Trophoblast cell (in vitro differentiated cells and primary cell): ENCODE measurements at regions not wholly inside any gene's neighbourhood (a gene's known extent, or its start where the extent isn't known, plus 50 kb on each side); places are given as distances from the start of the nearest gene placed in this dataset.

Experiments used
- DNase-seq, 2 donors: peaks; one replicate each; pipeline ENCODE4 v3.0.0-alpha.2; 2016
- H2AFZ ChIP-seq: 2 replicates; pipeline ENCODE4 v1.6.1; 2013; ENCODE audit warnings: low read length, moderate library complexity, mild to moderate bottlenecking; ENCODE audit not compliant: insufficient read depth, poor library complexity
- H2AK5ac ChIP-seq: 2 replicates; pipeline ENCODE4 v1.6.1; 2013; ENCODE audit warnings: mild to moderate bottlenecking, low read length
- H2BK120ac ChIP-seq: 2 replicates; pipeline ENCODE4 v1.6.1; 2013; ENCODE audit warnings: low read length, mild to moderate bottlenecking, moderate library complexity; ENCODE audit not compliant: insufficient read depth, poor library complexity
- H2BK12ac ChIP-seq: 2 replicates; pipeline ENCODE4 v1.6.1; 2013; ENCODE audit warnings: mild to moderate bottlenecking, low read length, moderate library complexity
- H2BK5ac ChIP-seq: 2 replicates; pipeline ENCODE4 v1.6.1; 2013; ENCODE audit warnings: low read length, low read depth, moderate library complexity, mild to moderate bottlenecking; ENCODE audit not compliant: poor library complexity
- H3K14ac ChIP-seq: 2 replicates; pipeline ENCODE4 v1.6.1; 2013; ENCODE audit warnings: mild to moderate bottlenecking, low read length
- H3K18ac ChIP-seq: 2 replicates; pipeline ENCODE4 v1.6.1; 2013; ENCODE audit warnings: mild to moderate bottlenecking, low read length
- H3K23ac ChIP-seq: 2 replicates; pipeline ENCODE4 v1.6.1; 2013; ENCODE audit warnings: low read length
- H3K27ac ChIP-seq: 2 replicates; pipeline ENCODE4 v1.5.1; 2013; ENCODE audit warnings: low read depth, mild to moderate bottlenecking, inconsistent platforms, low read length, moderate library complexity
- H3K27me3 ChIP-seq: 2 replicates; pipeline ENCODE4 v1.6.1; 2013; ENCODE audit warnings: inconsistent platforms, mild to moderate bottlenecking, low read length, moderate library complexity; ENCODE audit not compliant: insufficient read depth
- H3K36me3 ChIP-seq, 2 experiments: 1 replicate in 1 of 2; 2 replicates in 1 of 2; pipeline ENCODE4 v1.6.1; 2013; ENCODE audit warnings: low read length in 2 of 2, mild to moderate bottlenecking in 2 of 2, moderate library complexity in 1 of 2; ENCODE audit not compliant: insufficient read depth in 2 of 2, control insufficient read depth in 1 of 2
- H3K4ac ChIP-seq: 2 replicates; pipeline ENCODE4 v1.6.1; 2013; ENCODE audit warnings: low read depth, mild to moderate bottlenecking, low read length, moderate library complexity
- H3K4me1 ChIP-seq, 2 experiments: 1 replicate in 1 of 2; 2 replicates in 1 of 2; pipeline ENCODE4 v1.6.1; 2013; ENCODE audit warnings: low read length in 2 of 2, mild to moderate bottlenecking in 2 of 2, moderate library complexity in 1 of 2; ENCODE audit not compliant: insufficient read depth in 2 of 2, control insufficient read depth in 1 of 2
- H3K4me2 ChIP-seq: 2 replicates; pipeline ENCODE4 v1.6.1; 2013; ENCODE audit warnings: inconsistent platforms, mild to moderate bottlenecking, low read length, moderate library complexity
- H3K4me3 ChIP-seq: 2 replicates; pipeline ENCODE4 v1.5.1; 2013; ENCODE audit warnings: mild to moderate bottlenecking, low read depth, low read length, inconsistent platforms
- H3K79me1 ChIP-seq: one replicate; pipeline ENCODE4 v1.6.1; 2013; ENCODE audit warnings: low read length
- H3K79me2 ChIP-seq: 2 replicates; pipeline ENCODE4 v1.6.1; 2013; ENCODE audit warnings: low read length, mild to moderate bottlenecking; ENCODE audit not compliant: control insufficient read depth, insufficient read depth, poor library complexity
- H3K9ac ChIP-seq: 2 replicates; pipeline ENCODE4 v1.6.1; 2013; ENCODE audit warnings: mild to moderate bottlenecking, low read length
- H3K9me3 ChIP-seq: 2 replicates; pipeline ENCODE4 v1.6.1; 2013; ENCODE audit warnings: low read depth, mild to moderate bottlenecking, control low read depth, inconsistent platforms, low read length; ENCODE audit not compliant: insufficient read depth
- H4K12ac ChIP-seq: 2 replicates; pipeline ENCODE4 v1.6.1; 2013; ENCODE audit warnings: low read depth, mild to moderate bottlenecking, low read length, moderate library complexity
- H4K8ac ChIP-seq: 2 replicates; pipeline ENCODE4 v1.6.1; 2013; ENCODE audit warnings: low read depth, mild to moderate bottlenecking, low read length, moderate library complexity
- H4K91ac ChIP-seq: one replicate; pipeline ENCODE4 v1.6.1; 2013; ENCODE audit warnings: low read depth, mild to moderate bottlenecking, low read length, moderate library complexity
- WGBS: extraction: QIAGEN DNeasy Blood & Tissue Kit; methylation state at CpG from one replicate; pipeline ENCODE4 v1.1.7; 2013; ENCODE audit warnings: missing lambda C conversion rate; ENCODE audit not compliant: insufficient read length, insufficient coverage; ENCODE audit errors: extremely low coverage; 5-methylcytosine and 5-hydroxymethylcytosine counted together

GRCh38 chrX:116009346-116009745, 161.2 kb upstream of the AGTR2 start:
- H3K23ac ChIP-seq, result no peak overlapping the region
- H3K9ac ChIP-seq, result no peak overlapping the region
- H3K27ac ChIP-seq, result peak overlapping the region; percentile 78
- H4K91ac ChIP-seq, result no peak overlapping the region
- H3K4me2 ChIP-seq, result no peak overlapping the region
- DNase-seq, result no peak
- no peaks in the 10 kb centered on the region for H3K27me3 ChIP-seq
- H4K8ac ChIP-seq, result no peak overlapping the region
- no peak overlapping the region for H2BK5ac ChIP-seq
- H2AFZ ChIP-seq, result no peak overlapping the region
- peaks cover 0 to 3% of the 10 kb centered on the region in 2 experiments for H3K4me1 ChIP-seq
- no CpG with 5 or more reads among the region's 1 CpG for WGBS
- no peak overlapping the region for H2BK12ac ChIP-seq
- no peak overlapping the region for H2AK5ac ChIP-seq
- no peaks in the 10 kb centered on the region for H3K9me3 ChIP-seq
- no peaks in the 10 kb centered on the region for H3K36me3 ChIP-seq
- no peak overlapping the region for H4K12ac ChIP-seq
- H2BK120ac ChIP-seq, result no peak overlapping the region
- no peak overlapping the region for H3K18ac ChIP-seq
- no peak overlapping the region for H3K4ac ChIP-seq
- peaks cover 2% of the 10 kb centered on the region for H3K79me1 ChIP-seq
- no peaks in the 10 kb centered on the region for H3K79me2 ChIP-seq
- H3K14ac ChIP-seq, result no peak overlapping the region
- no peak overlapping the region for H3K4me3 ChIP-seq

GRCh38 chrX:116009861-116010710, 160.5 kb upstream of the AGTR2 start:
- H3K9ac ChIP-seq, result no peak overlapping the region
- WGBS, result no CpG with 5 or more reads among the region's 8 CpGs

GRCh38 chrX:116010939-116011338, 159.6 kb upstream of the AGTR2 start:
- peak overlapping the region; percentile 65 for H3K14ac ChIP-seq
- DNase-seq, result no peak
- peak overlapping the region; percentile 78 for H3K27ac ChIP-seq
- no peak overlapping the region for H4K12ac ChIP-seq
- H3K23ac ChIP-seq, result no peak overlapping the region
- no CpG with 5 or more reads among the region's 5 CpGs for WGBS
- H2AK5ac ChIP-seq, result no peak overlapping the region
- no peaks in the 10 kb centered on the region for H3K9me3 ChIP-seq
- no peak overlapping the region for H2AFZ ChIP-seq
- H2BK12ac ChIP-seq, result peak overlapping the region; percentile 44
- H3K4ac ChIP-seq, result no peak overlapping the region
- H4K91ac ChIP-seq, result peak overlapping the region; percentile 84
- H3K9ac ChIP-seq, result no peak overlapping the region
- no peaks in the 10 kb centered on the region for H3K27me3 ChIP-seq
- H3K4me2 ChIP-seq, result no peak overlapping the region
- no peak overlapping the region for H3K4me3 ChIP-seq
- H3K36me3 ChIP-seq, result no peaks in the 10 kb centered on the region
- H2BK5ac ChIP-seq, result peak overlapping the region; percentile 82
- peaks cover 2% of the 10 kb centered on the region for H3K79me1 ChIP-seq
- H3K4me1 ChIP-seq, result peaks cover 0 to 3% of the 10 kb centered on the region in 2 experiments
- H3K79me2 ChIP-seq, result no peaks in the 10 kb centered on the region
- H4K8ac ChIP-seq, result peak overlapping the region; percentile 58
- H2BK120ac ChIP-seq, result peak overlapping the region; percentile 77
- H3K18ac ChIP-seq, result no peak overlapping the region

More at GRCh38 chrX:116009861-116010710, 160.5 kb upstream of the AGTR2 start:
- Histone ChIP-seq H3K4me2 (peak overlapping the region; percentile 53), H2BK12ac (no peak overlapping the region), H4K12ac (no peak overlapping the region), H3K36me3 (no peaks in the 10 kb centered on the region), H2BK5ac (peak overlapping the region; percentile 91), H3K4me3 (no peak overlapping the region), H4K91ac (peak overlapping the region; percentile 75), H3K9me3 (no peaks in the 10 kb centered on the region), H3K18ac (no peak overlapping the region), H3K79me2 (no peaks in the 10 kb centered on the region), H2BK120ac (peak overlapping the region; percentile 88), H3K4ac (no peak overlapping the region), H2AFZ (no peak overlapping the region), H2AK5ac (no peak overlapping the region), H4K8ac (peak overlapping the region; percentile 71), H3K23ac (no peak overlapping the region), H3K79me1 (peaks cover 2% of the 10 kb centered on the region), H3K14ac (no peak overlapping the region), H3K4me1 (peaks cover 0 to 3% of the 10 kb centered on the region in 2 experiments), H3K27ac (peak overlapping the region; percentile 78), H3K27me3 (no peaks in the 10 kb centered on the region)
- DNase-seq, result no peak

GRCh38 chrX:116031331-116031730, 139.2 kb upstream of the AGTR2 start:
- H3K4me3 ChIP-seq, result no peak overlapping the region
- no peak overlapping the region for H4K91ac ChIP-seq
- no CpG with 5 or more reads among the region's 1 CpG for WGBS
- no peak overlapping the region for H4K8ac ChIP-seq
- no peak overlapping the region for H3K27ac ChIP-seq
- H3K36me3 ChIP-seq, result no peaks in the 10 kb centered on the region
- no peaks in the 10 kb centered on the region for H3K79me2 ChIP-seq
- no peak overlapping the region for H3K9ac ChIP-seq
- H3K4ac ChIP-seq, result no peak overlapping the region
- H3K9me3 ChIP-seq, result no peaks in the 10 kb centered on the region
- H3K4me2 ChIP-seq, result no peak overlapping the region
- no peak overlapping the region for H3K14ac ChIP-seq
- no peak overlapping the region for H2BK120ac ChIP-seq
- peak in 1 of 2 donors; percentile 56 for DNase-seq
- H3K27me3 ChIP-seq, result no peaks in the 10 kb centered on the region
- no peak overlapping the region for H2BK5ac ChIP-seq
- no peak overlapping the region for H3K23ac ChIP-seq
- no peaks in the 10 kb centered on the region for H3K79me1 ChIP-seq
- H2BK12ac ChIP-seq, result no peak overlapping the region
- H3K4me1 ChIP-seq, result no peaks in the 10 kb centered on the region
- H4K12ac ChIP-seq, result no peak overlapping the region
- H2AFZ ChIP-seq, result no peak overlapping the region
- no peak overlapping the region for H2AK5ac ChIP-seq
- no peak overlapping the region for H3K18ac ChIP-seq
